Fibroblast of skin of back (primary cell): ENCODE measurements at regions not wholly inside any gene's neighbourhood (a gene's known extent, or its start where the extent isn't known, plus 50 kb on each side); places are given as distances from the start of the nearest gene placed in this dataset.

Experiments
- DNase-seq: peaks from one replicate; pipeline ENCODE4 v3.0.0-alpha.2; 2013

DNA sequence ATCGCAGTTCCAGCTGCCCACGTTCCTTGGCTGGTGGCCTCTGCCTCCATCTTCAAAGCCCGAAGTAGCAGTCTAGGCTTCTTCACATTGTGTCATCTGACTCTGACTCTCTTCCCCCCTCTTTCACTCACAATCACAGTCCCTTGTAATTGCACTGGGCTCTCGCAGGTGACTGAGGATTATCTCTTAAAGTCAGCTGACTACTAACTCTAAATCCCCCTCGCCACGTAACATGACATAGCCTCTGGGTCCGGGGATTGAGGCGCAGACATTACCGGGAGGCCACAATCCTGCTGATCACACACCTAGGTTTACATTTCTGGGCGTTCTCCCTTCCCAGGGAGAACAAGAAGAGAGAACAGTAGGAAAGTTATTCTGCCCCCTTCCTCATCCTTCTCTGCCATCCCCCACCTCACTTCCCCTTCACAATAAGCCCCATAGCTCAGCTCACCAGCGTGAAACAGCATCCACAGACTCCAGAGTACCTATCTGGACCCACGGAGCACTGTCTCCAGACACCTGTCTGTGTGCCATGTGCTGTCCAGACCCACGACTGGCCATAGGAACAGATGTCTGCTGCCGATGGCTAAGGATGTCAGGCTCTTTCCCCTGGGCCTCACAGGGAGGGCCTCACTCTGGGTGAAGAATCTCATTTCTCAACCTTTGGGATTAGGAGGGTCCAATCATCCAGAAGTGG is 64.3 kb upstream of the FZD7 start:
- DNase-seq: no peak

DNA sequence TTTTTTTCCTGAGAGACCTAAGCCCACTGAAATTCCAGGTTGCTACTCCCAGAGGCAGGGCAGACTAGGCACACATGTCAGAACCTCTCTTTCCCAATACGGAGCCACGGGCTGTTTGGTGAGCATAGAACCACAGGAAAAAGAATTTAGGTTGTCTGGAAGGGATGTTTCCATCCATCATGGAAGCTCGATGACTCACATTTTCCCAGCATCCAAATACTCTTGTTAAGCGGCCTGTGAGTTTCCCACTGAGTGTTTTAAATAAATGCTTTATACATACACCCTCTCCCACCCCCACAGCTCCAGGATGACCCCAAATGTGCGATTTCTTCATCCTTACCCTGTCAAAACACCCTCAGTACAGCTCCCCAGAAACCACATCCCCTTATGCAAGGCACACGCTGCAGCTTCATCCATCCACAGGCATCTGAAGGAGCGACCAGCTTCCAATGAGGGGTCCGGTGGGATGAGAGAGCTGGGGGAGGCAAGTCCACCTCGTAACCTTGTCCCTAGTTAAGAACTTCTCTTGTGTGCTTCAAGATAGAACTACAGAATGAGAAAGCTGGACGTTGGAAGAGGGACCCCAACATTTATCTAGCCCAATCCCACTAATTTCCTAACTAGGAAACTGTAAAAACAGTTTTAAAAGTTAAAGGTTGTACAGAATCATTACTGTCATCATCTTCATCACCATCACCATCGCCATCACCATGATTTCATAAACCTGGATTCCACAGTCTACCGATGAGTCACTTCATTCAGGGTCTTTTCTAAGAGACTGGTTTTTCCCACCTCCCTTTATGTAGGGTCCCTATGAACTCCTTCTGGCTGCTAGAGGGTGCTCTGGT is 63.5 kb upstream of the FZD7 start:
- peak; percentile 74 for DNase-seq

DNA sequence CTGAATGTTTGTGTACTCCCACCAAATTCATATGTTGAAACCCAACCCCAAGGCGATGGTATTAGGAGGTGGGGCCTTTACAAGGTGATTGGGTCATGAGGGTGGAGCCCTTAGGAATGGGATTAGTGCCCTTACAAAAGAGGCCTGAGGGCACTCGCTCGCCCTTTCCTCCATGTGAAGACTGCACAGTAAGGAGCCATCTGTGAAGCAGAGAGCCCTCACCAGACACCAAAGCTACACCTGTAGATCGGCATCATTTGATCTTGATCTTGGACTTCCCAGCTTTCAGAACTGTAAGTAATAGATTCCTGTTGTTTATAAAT is 62.9 kb upstream of the FZD7 start:
- DNase-seq: no peak

DNA sequence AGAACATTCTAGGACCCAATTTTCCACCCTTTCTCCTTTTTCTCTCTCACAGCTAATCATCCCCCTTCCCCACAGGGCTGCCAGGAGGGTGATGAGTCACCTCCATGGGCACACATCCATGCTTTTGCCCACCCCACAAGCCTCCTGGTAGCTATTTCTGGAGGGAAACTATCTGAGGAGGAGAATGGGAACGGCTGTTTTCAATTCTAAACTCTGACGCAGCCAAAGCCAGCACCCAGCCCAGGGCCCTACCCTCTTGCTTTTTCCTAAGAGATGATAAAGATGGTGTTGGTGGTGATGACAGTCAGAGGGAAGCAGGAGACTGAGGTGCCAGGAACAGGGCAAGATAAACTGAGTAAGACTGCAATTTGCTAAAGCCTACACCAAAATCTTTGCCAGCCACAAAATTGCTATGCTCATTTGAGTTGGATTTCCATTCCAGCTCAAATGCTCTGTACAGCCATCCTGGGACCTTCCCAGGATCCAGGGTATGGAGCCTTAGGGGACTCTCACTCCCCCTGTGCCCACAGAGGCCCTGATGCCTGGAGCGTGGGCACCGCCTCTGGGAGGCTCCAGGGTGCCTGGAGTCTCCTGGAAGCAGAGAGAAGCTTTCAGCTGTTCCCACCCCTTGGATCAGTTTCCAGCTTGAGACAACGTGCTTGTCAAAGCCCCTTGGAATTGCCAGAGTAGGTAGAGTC is 62.0 kb upstream of the FZD7 start:
- peak; percentile 83 for DNase-seq

DNA sequence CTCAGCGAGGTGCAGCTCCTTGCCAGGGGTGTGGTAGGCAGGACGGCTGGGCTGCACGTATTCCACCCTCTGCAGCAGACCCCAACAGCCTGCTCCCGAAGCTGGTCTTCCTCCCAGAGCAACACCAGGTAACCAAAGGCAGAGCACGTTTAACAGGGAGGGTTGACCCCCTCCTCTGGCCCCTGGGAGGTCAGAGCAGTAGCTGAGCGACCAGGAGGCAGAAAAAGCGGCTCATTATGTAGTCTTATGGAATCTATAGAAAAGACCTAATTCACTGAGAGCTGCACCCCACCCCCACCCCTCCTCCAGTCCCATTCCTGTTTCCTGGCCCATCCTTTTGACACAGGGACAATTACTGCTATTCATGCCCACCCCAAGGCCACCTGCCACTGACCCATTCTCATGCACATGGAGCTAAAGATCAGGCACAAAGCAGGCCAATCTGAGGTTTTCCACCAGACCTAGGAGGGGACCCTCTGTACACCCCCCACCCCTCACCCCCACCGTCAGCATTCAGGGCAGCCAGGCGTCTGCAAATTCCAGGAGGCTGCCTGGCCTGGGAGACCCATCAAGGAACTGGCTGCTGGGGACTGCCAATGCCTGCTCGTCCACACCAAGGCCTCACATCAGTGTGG is 60.9 kb upstream of the FZD7 start:
- DNase-seq: no peak

DNA sequence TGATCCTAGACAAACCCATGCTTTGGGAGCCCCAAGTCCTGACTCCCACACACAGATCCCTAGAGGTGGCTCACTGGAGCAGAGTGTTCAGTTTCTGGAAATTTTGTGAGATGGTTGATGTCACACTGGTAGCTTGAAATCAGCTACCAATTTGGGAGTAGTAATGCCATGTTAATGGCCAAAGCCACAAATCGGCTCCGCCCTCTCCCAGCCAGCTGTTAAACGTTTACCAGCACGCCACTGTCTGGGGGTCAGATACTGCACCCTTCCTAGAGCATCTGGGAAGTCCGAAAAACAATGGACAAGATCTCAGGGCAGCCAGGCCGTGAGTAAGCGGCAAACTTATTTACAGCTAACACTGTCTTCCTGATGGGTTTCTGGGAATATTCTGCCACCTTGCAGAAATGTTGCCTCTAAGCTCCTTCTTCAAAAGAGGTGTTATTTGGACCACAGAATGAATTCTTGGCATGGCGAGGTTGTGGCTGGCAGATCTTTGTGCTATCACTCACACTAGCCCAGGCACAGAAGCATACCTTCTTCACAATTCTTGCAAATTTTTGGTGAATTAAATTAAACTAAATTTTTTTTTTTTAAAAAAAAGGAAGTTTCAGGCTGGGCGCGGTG is 60.2 kb upstream of the FZD7 start:
- no peak for DNase-seq

DNA sequence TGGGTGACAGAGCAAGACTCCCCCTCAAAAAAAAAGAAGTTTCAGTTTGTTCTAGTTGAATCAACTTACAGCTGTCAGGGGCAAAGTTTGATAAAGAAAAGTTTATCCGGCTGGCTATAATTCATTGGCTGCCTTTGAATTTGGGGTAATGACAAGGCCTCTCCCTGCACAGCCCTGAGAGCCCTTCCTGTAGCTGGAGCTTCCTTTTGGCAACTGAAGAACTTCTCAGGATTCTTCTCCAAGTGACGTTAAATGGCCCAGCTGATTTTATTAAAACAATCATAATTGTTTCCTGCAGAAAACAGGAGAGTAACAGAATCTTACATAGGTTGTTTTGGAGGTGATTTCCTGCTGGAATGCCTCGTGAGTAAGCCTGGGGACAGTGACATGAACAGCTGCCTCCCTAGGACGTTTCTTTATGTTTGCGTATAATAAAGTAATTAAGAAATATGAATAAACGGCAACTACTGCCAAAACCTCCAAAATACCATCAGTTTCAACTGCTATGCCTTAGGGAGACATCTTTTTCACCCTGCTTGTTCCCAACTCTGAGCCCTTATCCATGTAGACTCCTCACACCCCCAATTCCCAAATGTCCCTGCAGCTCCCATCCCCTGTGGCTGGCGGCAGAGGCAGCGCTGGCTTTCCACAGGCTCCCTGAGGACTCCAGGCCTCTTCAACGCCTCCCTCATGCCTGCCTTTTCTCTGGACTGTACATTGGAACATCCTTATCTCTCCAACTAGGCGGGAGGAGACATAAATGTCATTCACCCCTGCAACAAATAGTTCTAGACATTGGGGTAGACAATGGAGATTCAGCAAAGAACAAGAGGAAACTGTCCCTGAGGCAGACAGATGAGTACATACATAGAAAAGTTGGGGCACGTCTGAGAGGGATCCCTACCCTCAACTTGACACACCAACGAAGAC is 59.2 kb upstream of the FZD7 start:
- no peak for DNase-seq

DNA sequence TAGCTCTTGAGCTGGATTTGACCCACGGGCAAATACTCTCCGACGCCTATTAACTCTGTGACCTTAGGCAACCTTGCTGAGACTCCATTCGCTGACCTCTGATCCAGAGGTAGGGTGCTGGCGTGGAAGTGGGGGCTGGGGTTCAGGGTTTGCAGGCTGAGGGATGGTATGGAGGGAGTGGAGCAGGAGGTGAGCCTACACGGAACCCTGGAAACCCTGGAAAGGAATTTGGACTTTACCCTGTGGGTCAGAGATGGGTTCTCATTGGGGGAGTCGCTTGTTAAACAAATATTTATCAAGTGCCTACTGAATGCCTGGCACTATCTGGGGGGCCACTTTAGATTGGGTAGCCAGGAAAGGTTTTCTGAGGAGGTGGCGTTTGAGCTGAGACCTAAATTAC is 58.2 kb upstream of the FZD7 start:
- no peak for DNase-seq

DNA sequence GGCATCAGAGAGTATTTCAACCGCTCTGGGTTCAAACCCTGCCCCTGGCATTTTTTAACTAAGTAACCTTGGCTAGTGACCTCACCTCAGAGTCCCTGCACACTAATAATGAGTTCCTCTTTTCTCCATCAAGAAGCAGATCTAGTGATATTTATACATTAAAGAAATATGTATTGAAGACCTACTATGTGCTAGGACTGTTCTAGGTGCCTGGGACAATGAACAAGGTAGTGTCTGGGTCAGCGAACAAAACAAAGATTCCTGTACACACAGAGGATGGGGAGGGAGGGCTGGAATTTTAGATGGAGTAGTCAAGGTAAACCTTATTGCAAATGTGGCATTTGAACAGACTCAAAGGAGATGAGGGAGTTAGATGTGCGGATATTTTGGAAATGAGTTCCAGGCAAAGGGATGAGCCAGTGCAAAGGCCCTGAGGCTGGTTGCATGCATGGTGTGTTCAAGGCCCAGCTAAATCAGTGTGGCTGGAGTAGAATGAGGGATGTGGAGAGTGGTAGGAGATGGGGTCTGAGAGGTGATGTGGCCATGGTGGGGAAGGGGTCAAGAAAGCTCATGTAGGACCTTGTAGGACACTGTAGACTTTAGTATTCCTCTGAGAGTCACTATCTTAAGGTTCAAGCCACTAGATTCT is 57.6 kb upstream of the FZD7 start:
- no peak for DNase-seq

DNA sequence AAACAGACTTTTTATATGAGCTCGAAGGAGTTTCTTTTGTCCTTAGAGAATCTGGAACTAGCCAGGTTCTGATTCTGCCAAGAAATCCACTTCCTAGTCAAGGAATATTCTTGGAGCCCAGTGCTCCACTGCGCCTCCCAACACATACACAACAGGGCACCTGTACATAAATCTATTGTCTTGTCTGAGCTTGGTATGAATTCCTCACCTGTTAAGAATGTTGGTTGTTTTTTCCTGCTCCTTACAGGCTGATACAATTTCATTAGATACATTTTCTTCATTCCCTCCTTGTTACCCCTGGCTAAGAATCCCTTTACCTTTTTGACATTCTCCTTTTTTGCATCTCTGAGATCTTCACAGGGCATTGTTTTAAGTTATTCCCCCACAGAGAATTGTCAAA is 56.0 kb upstream of the FZD7 start:
- DNase-seq: no peak

DNA sequence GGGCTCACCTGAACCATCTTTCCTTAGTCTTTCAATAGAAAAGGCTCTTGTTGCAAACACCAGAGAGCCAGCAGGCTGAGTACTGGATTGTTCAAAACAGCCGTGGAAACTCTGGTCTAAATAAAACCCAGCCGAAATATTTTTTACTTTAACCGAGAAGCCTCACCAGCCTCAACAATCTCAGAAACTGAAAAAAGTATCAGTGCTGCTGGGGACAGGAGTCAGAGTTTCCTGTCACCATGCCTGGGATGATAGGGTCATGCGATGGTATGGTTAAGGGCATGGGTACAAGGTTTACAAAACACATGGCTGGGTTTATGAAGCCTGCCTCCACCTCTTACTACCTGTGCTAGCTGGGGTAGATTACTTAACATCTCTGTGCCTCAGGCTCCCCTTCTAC is 55.3 kb upstream of the FZD7 start:
- no peak for DNase-seq

DNA sequence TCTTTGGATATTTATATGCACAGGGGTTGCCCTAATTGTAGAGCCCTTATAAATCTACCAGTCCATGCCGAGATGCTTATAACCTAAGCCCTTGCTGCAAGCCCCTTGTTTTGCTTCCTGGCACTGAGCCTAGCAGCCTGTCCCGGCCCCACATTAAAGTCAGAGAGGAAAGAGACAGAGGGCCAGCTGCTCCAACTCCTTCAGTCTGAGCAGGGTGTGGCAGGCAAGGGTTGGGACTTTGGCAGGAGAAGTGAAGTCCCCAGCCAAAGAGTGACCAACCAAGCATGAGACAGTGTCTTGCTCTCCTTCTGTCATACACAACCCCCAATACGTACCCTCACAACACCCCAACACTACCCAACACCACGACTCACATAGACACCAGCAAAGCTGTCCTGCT is 54.7 kb upstream of the FZD7 start:
- no peak for DNase-seq

DNA sequence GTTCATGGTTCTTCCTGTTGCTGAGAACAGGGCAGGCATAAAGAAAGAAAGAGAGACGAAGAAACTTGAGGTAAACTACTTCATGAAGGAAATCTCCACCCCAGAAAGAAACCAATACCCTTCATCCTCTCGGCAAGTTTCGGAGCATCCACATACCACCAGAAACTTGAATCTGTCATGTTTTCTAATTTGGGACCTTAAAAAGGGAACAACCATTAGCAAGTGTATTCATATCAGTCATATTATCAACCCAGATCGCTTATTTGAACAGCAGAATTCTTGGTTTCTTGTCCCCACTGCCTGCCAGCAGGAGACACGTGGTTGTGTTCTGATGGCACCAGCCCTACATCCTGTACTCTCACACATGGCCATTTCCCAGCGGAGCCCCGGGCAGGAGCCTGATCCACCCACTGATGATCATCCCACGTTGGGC is 53.2 kb upstream of the FZD7 start:
- no peak for DNase-seq

DNA sequence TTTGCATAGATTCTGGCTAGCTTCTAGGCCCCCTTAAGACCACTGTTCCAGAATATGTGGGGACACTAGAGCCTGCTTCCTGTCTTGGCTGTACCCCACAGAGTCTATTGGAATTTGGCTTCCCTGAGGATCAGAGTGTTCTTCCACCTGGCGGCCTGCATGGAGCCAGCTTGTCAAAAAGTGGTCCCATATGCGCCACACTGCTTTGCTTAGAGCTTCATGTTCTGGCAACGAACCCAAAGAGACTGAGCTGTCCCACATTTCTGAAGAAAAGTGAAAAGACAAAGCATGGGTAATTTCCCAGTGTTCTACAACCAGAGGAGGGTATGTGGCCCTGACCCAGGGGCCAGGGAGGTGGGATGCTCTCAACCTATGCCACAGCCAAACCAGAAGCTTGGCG is 52.7 kb upstream of the FZD7 start:
- DNase-seq: no peak

DNA sequence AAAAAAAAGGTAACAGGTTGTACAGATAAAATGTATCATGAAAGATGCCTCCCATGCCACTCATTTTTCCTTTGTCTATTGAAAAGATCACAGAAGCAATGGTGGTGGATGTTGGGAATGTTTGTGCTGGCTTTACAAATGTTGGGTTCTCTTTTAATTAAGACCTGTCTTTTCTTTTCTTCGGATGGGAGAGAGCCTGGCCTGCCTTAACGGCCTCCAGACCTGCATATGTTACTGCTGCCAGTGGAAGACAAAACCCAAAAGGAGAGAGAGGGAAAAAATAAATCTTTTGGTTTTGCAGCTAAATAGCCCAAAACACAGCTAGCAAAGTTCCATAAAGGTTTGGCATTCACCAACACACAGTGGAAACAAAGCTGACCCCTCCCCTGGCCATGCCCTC is 50.5 kb upstream of the FZD7 start:
- DNase-seq: no peak

DNA sequence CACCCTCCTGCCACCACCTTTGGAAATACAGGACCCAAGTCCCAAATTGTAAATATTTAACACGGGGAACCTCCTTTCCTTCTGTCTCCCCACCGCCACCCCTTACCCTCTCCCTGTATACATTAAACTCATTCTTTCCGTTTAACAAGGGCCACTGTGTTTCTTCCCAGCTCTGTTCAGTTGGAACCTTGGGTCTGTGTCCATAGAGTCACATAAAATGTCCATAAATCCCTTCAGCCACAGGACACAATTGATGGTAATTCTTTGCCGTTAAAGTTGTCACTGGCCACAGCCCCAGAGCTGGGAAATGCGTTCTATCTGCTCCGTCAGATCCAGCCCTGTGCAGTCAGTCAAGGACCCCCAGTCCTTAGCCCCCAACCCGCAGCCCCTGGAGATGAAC is 49.9 kb upstream of the FZD7 start:
- DNase-seq: no peak
